Testis (tissue), 2 donors: ENCODE measurements at regions not wholly inside any gene's neighbourhood (a gene's known extent, or its start where the extent isn't known, plus 50 kb on each side); places are given as distances from the start of the nearest gene placed in this dataset.

Experiments used
- POLR2A ChIP-seq: fragments of 450-650 bp; IDR thresholded peaks from one replicate; pipeline ENCODE4 v1.6.1; 2017; ENCODE audit warnings: antibody characterized with exemption, mild to moderate bottlenecking, moderate library complexity
- TF ChIP-seq, protein P1 (sequence below), 3 experiments: fragments of 450-650 bp in 2 of 3; fragments of 200-600 bp in 1 of 3; sonication (generic) in 1 of 3; IDR thresholded peaks; one replicate each; pipeline ENCODE4 v1.5.1; 2016 to 2019; ENCODE audit warnings: antibody characterized with exemption in 3 of 3, mild to moderate bottlenecking in 2 of 3, moderate library complexity in 1 of 3

DNA sequence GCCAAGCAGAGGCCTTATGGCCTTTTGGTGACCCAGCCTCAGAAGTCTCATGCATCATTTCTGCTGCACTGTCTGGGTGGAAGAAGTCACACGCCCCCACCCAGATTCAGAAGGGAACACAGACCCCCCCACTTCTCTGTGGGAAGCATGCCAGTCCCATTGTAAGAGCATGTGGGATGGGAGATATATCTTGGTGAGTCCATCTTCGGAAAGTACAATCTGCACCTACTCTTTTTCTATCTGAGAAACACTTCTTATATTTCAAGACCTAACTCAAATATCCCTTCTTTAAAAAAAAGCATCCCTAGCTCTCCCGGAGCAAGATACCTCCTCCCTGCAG, 159.6 kb upstream of the FGGY start:
- TF ChIP-seq POLR2A = no peak
- TF ChIP-seq, protein P1, sequence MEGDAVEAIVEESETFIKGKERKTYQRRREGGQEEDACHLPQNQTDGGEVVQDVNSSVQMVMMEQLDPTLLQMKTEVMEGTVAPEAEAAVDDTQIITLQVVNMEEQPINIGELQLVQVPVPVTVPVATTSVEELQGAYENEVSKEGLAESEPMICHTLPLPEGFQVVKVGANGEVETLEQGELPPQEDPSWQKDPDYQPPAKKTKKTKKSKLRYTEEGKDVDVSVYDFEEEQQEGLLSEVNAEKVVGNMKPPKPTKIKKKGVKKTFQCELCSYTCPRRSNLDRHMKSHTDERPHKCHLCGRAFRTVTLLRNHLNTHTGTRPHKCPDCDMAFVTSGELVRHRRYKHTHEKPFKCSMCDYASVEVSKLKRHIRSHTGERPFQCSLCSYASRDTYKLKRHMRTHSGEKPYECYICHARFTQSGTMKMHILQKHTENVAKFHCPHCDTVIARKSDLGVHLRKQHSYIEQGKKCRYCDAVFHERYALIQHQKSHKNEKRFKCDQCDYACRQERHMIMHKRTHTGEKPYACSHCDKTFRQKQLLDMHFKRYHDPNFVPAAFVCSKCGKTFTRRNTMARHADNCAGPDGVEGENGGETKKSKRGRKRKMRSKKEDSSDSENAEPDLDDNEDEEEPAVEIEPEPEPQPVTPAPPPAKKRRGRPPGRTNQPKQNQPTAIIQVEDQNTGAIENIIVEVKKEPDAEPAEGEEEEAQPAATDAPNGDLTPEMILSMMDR (IDR thresholded peaks at IDR 0.05) = no peak
